ENCODE measurements at regions not wholly inside any gene's neighbourhood (a gene's known extent, or its start where the extent isn't known, plus 50 kb on each side); places are given as distances from the start of the nearest gene placed in this dataset.

GRCh38 chr13:29905845-29906244 is 55.4 kb upstream of the UBL3 start:
- Histone ChIP-seq H3K4me3 (ENCODE audit: low read length) (no peak overlapping the region), H3K36me3 (ENCODE audit: insufficient read depth, low read length) (no peaks in the 10 kb centered on the region), H3K27ac (ENCODE audit: low read depth in 1 of 2, low read length in 2 of 2) (no peak overlapping the region), H3K9me3 (ENCODE audit: control insufficient read depth in 1 of 2, insufficient read depth in 1 of 2, low read length in 2 of 2) (no peaks in the 10 kb centered on the region), H3K4me1 (ENCODE audit: insufficient read depth, low read length) (peaks cover 20% of the 10 kb centered on the region), H3K27me3 (ENCODE audit: control insufficient read depth in 1 of 2, insufficient read depth in 2 of 2, low read length in 2 of 2) (no peaks in the 10 kb centered on the region)
- no peak for TF ChIP-seq CTCF (IDR thresholded peaks at IDR 0.05)
- Mint-ChIP-seq H3K4me3 (no peak overlapping the region), H3K27ac (no peak overlapping the region), H3K27me3 (no peaks in the 10 kb centered on the region), H3K9me3 (no peaks in the 10 kb centered on the region), H3K36me3 (ENCODE audit: low read depth) (no peaks in the 10 kb centered on the region), H3K4me1 (ENCODE audit: low read depth) (peaks cover 27% of the 10 kb centered on the region)
- peak in 2 of 14 experiments; percentile 15 to 22 for DNase-seq
- ChIA-PET CTCF (no interaction called here), POLR2A (no interaction called here)
- ATAC-seq (ENCODE audit: poor library complexity): no peak
- intact Hi-C loops (cut with DNase I, micrococcal nuclease): no loop called here

- CTCF ChIA-PET: interaction anchor here (1.0 kb wide), 1 partner anchor 211 kb away, joined by 4 read pairs; no protein-coding TSS in a partner anchor
- Mint-ChIP-seq H3K9me3 (no peaks in the 10 kb centered on the region), H3K4me1 (ENCODE audit: low read depth) (peaks cover 27% of the 10 kb centered on the region), H3K4me3 (no peak overlapping the region), H3K36me3 (ENCODE audit: low read depth) (no peaks in the 10 kb centered on the region), H3K27me3 (no peaks in the 10 kb centered on the region), H3K27ac (no peak overlapping the region)
- Histone ChIP-seq H3K4me1 (ENCODE audit: insufficient read depth, low read length) (peaks cover 20% of the 10 kb centered on the region), H3K4me3 (ENCODE audit: low read length) (no peak overlapping the region), H3K9me3 (ENCODE audit: control insufficient read depth in 1 of 2, insufficient read depth in 1 of 2, low read length in 2 of 2) (no peaks in the 10 kb centered on the region), H3K36me3 (ENCODE audit: insufficient read depth, low read length) (no peaks in the 10 kb centered on the region), H3K27me3 (ENCODE audit: control insufficient read depth in 1 of 2, insufficient read depth in 2 of 2, low read length in 2 of 2) (no peaks in the 10 kb centered on the region), H3K27ac (ENCODE audit: low read depth in 1 of 2, low read length in 2 of 2) (no peak overlapping the region)
- POLR2A ChIA-PET: interaction anchor here (1.3 kb wide), 1 partner anchor 32 kb away, joined by 5 read pairs; no protein-coding TSS in a partner anchor
- no peak for ATAC-seq (ENCODE audit: poor library complexity)
- no peak for TF ChIP-seq CTCF (IDR thresholded peaks at IDR 0.05)
- DNase-seq: no peak
- intact Hi-C loops (cut with DNase I, micrococcal nuclease): loop anchor here (5.0 kb wide), 2 partner anchors 47 to 57 kb away; no protein-coding TSS in a partner anchor
Observed at GRCh38 chr13:29903996-29904395, 53.6 kb upstream of the UBL3 start.

- ATAC-seq (ENCODE audit: poor library complexity) (no peak), DNase-seq (no peak)
- no peak for TF ChIP-seq CTCF (IDR thresholded peaks at IDR 0.05)
- CTCF ChIA-PET: interaction anchor here (1.0 kb wide), 1 partner anchor 212 kb away, joined by 4 read pairs; no protein-coding TSS in a partner anchor
- no peaks in the 10 kb centered on the region for H3K36me3 ChIP-seq (ENCODE audit: insufficient read depth, low read length)
- Mint-ChIP-seq H3K36me3 (ENCODE audit: low read depth) (no peaks in the 10 kb centered on the region), H3K4me3 (no peak overlapping the region), H3K27me3 (no peaks in the 10 kb centered on the region), H3K27ac (no peak overlapping the region), H3K9me3 (no peaks in the 10 kb centered on the region), H3K4me1 (ENCODE audit: low read depth) (peaks cover 27% of the 10 kb centered on the region)
- H3K4me3 ChIP-seq (ENCODE audit: low read length): no peak overlapping the region
- intact Hi-C loops (cut with DNase I, micrococcal nuclease): loop anchor here (5.0 kb wide), 2 partner anchors 46 to 56 kb away; no protein-coding TSS in a partner anchor
- H3K9me3 ChIP-seq (ENCODE audit: control insufficient read depth in 1 of 2, insufficient read depth in 1 of 2, low read length in 2 of 2): no peaks in the 10 kb centered on the region
- no peaks in the 10 kb centered on the region for H3K27me3 ChIP-seq (ENCODE audit: control insufficient read depth in 1 of 2, insufficient read depth in 2 of 2, low read length in 2 of 2)
- no peak overlapping the region for H3K27ac ChIP-seq (ENCODE audit: low read depth in 1 of 2, low read length in 2 of 2)
- peaks cover 20% of the 10 kb centered on the region for H3K4me1 ChIP-seq (ENCODE audit: insufficient read depth, low read length)
- POLR2A ChIA-PET: interaction anchor here (0.7 to 2.3 kb wide), 3 partner anchors 18 to 54 kb away, joined by 3 to 15 read pairs (median 5); partner anchors contain the start of gene UBL3
Observed at GRCh38 chr13:29903543-29903942, 53.1 kb upstream of the UBL3 start.
